SK-N-SH treated with all-trans-retinoic acid at 6 μM for 48 hours (cell line): ENCODE measurements at regions not wholly inside any gene's neighbourhood (a gene's known extent, or its start where the extent isn't known, plus 50 kb on each side); places are given as distances from the start of the nearest gene placed in this dataset.

Experiments
- ARNTL ChIP-seq: fragments of 450-650 bp; formaldehyde crosslinking; IDR thresholded peaks from 2 replicates; pipeline ENCODE4 v1.5.0; 2020; ENCODE audit warnings: low read depth, mild to moderate bottlenecking, moderate library complexity, borderline replicate concordance
- BACH2 ChIP-seq: fragments of 250-450 bp; sonication (Bioruptor Pico); IDR thresholded peaks from 2 replicates; pipeline ENCODE4 v1.9.0; 2021; ENCODE audit warnings: mild to moderate bottlenecking, borderline replicate concordance
- ISL1 ChIP-seq: fragments of 250-450 bp; sonication (Bioruptor Pico); IDR thresholded peaks from 2 replicates; pipeline ENCODE4 v2.1.2; 2022; ENCODE audit warnings: mild to moderate bottlenecking, moderate library complexity
- SNAI2 ChIP-seq: fragments of 250-450 bp; sonication (Bioruptor Pico); IDR thresholded peaks from 2 replicates; pipeline ENCODE4 v1.5.0; 2020; ENCODE audit warnings: mild to moderate bottlenecking, moderate library complexity
- ZFP3 ChIP-seq: fragments of 250-450 bp; sonication (Bioruptor Pico); IDR thresholded peaks from 2 replicates; pipeline ENCODE4 v1.5.0; 2020; ENCODE audit warnings: mild to moderate bottlenecking, moderate library complexity

DNA sequence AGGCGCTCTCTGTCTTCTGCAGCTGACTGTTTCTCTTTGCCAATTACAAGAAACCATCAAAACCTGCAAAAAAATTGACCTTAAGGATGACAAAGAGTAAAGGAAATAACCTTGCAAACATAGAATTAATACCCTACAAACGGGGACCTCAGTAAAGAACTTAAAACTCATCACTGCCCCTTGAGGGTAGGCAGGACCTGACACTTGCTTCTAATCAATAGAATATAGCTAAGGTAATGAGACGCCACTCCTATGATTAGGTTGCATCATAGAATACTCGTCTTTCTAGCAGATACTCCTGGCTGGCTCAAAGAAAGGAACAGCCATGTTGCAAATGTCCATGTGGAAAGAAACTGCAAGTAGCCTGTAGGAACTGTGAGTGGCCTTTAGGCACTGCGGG is 140.0 kb downstream of the XPNPEP1 start:
- TF ChIP-seq ZFP3 (CRISPR knock-in tag) (no peak), ISL1 (CRISPR knock-in tag) (no peak), SNAI2 (CRISPR knock-in tag) (no peak), BACH2 (CRISPR knock-in tag) (no peak), ARNTL (CRISPR knock-in tag) (no peak)
